Left ventricle myocardium superior (tissue), 1 donor: ENCODE measurements at regions not wholly inside any gene's neighbourhood (a gene's known extent, or its start where the extent isn't known, plus 50 kb on each side); places are given as distances from the start of the nearest gene placed in this dataset.
A peak's percentile ranks its signal among the peaks of the same experiment; 100 is the strongest.

Experiments
- ATAC-seq: fragments of 200-7000 bp; cut with Tn5 transposase; one replicate; pipeline ENCODE4 v1.9.1; 2020; ENCODE audit warnings: mild to moderate bottlenecking, moderate library complexity
- DNase-seq: peaks from one replicate; pipeline ENCODE4 v3.0.0-alpha.2; 2020
- intact Hi-C: fragments of 100-400 bp; cut with micrococcal nuclease; formaldehyde crosslinking; loops from one replicate; pipeline ENCODE4 v1.11.0; 2022
- donor health status: DM: no; HTN: yes; CAD: no; lungs with severe emphysema.

DNA sequence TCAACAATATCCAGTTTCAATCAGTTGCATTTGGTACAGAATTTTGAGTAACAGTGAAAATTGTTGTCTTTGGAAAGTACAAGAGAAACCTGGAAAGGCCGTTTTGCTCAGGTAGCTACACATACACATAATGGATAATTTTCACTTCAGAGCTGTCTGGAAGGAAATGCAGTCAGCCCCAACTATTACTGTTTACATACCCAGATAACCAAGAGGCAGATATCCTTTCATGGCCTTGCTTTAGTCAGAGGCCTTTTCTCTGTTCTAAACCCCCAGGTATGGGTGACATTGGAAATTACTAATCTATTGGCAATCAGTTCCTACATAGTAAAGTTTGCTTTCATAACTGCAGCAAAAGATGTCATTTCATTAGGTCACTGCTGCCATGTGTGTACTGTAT, 244.9 kb upstream of the EMCN start:
- no peak for ATAC-seq
- DNase-seq = no peak
- intact Hi-C loops = no loop called here

DNA sequence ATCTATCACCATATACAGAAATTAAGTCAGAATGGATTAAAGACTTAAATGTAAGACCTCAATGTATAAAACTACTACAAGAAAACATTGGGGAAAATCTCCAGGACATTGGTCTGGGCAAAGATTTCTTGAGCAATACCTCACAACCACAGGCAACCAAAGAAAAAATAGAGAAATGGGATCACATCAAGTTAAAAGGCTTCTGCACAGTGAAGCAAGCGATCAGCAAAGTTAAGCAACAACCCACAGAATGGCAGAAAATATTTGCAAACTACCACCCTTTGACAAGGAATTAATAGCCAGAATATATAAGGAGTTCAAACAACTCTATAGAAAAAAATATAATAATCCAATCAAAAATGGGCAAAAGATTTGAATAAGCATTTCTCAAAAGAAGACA, 236.9 kb upstream of the EMCN start:
- DNase-seq (no peak), ATAC-seq (no peak)
- intact Hi-C loops = no loop called here

DNA sequence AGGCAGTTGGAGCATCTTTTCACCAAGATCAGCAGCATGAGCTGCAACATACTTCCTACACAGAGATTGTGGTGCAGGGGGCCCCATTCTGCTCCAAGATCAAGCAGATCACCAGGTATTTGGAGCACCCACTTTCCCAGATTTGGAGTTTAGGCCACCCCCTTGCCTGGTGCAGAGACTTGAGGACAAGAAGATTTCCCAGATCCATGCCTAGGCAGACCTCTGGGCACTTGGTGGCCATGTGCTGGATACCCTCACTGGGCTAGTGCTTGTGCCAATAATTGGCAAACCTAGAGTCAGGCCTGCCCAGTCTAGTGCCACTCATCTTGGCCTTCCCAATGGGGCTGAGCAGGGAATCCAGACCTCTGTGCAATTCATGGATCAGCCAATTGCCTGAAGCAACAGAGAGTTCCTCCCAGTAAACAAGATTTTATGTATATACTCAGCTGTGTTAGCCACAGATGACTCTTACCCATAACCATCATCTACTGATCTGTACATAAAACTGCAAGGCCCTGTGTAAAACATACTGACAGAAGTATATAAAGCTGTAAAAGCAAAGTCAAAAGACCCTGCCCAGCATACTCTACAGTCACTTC, 228.4 kb upstream of the EMCN start:
- ATAC-seq (no peak), DNase-seq (no peak)
- intact Hi-C loops = loop anchor here (10.0 kb wide), 2 partner anchors 321 to 651 kb away; no protein-coding TSS in a partner anchor

DNA sequence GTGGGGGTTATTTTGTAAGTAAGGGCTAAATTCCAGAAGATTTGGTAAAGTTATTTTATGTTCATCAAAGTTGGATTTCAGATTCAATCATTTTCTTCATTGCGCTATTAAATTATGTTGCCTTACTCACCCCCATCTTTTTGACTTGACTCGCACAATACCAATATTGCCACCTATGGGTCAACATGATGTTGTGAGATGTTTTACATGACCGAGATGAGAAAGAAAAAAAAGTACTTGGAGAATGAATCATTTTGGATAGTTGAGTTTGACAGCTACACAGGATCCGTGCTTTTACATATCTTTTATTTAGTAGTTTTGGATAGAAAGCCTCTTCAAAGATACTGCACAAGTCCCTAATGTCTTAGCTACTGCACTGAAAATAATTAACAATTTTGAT, 224.2 kb upstream of the EMCN start:
- ATAC-seq = no peak
- intact Hi-C loops = loop anchor here (10.0 kb wide), 2 partner anchors 317 to 647 kb away; no protein-coding TSS in a partner anchor

DNA sequence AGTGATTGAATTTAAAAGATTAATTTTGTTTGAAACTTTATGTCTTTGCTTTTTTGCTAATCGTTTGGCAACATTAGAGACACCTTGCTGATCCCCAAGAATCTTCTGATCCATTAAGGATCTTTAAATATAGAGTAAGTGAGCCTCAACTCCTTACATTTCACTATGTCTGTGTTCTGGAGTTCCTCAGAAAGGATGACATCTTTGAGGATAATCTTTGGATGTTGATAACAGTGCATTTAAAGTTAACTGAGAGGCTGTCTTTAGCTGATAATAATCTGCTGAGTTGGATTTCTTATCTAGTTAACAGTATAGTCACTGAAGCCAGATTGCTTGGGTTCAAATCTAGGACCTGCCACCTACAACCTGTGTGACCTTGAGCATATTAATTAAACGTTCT, 221.6 kb upstream of the EMCN start:
- intact Hi-C loops = no loop called here
- ATAC-seq (no peak), DNase-seq (no peak)

More for the DNA sequence above, 224.2 kb upstream of the EMCN start:
- no peak for DNase-seq

- peak; percentile 79 for ATAC-seq
- intact Hi-C loops = no loop called here
- no peak for DNase-seq
Measured at GRCh38 chr4:100738196-100739165, 220.7 kb upstream of the EMCN start.

GRCh38 chr4:100736641-100737451, 219.0 kb upstream of the EMCN start:
- intact Hi-C loops = no loop called here
- ATAC-seq (peak; percentile 64), DNase-seq (no peak)

DNA sequence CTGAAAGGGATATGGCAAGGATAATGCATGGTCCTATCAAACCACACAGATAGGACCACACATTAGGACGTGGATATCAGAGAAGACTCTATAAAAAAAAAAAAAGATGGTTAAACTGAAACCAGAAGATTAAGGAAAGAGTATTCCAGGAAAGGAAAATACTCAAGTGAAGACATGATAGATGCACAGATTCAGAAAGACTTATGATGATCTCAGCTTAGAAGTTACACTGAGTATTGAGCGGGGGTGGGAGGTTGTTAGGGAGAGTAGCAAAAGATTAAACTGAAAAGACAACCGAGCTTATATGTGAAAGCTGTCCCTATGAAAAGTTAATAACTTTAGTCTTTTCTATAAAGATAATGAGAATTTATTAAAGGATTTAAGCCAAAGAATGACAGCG, 211.0 kb upstream of the EMCN start:
- intact Hi-C loops = no loop called here
- no peak for ATAC-seq

GRCh38 chr4:100722866-100723459, 205.1 kb upstream of the EMCN start:
- no peak for ATAC-seq
- DNase-seq = no peak
- intact Hi-C loops = no loop called here

More for the DNA sequence above, 211.0 kb upstream of the EMCN start:
- no peak for DNase-seq

- ATAC-seq (no peak), DNase-seq (no peak)
- intact Hi-C loops = no loop called here
Measured at GRCh38 chr4:100722133-100722532, 204.3 kb upstream of the EMCN start.

DNA sequence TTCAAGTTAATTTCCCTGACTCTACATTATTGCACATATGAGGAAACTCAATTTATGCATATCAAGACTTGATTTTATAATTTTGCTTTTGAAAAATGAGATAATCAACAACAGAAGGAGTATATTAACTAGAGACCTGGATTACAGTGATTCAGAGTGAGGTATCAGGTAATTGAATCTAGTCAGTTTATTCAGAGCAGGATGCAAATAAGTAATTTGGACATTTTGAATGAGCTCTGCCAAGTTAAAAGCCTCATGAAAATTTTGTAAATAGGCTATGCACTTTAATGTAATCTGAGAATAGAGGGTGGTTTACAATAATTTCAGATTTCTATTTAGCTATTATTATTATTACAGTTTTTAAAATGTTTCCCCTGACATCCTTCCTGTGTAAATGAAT, 203.7 kb upstream of the EMCN start:
- intact Hi-C loops = no loop called here
- ATAC-seq (no peak), DNase-seq (no peak)

- DNase-seq (no peak), ATAC-seq (no peak)
- intact Hi-C loops = no loop called here
Measured at GRCh38 chr4:100721077-100721476, 203.3 kb upstream of the EMCN start.

GRCh38 chr4:100716416-100716815, 198.6 kb upstream of the EMCN start:
- DNase-seq (no peak), ATAC-seq (no peak)
- intact Hi-C loops = no loop called here

DNA sequence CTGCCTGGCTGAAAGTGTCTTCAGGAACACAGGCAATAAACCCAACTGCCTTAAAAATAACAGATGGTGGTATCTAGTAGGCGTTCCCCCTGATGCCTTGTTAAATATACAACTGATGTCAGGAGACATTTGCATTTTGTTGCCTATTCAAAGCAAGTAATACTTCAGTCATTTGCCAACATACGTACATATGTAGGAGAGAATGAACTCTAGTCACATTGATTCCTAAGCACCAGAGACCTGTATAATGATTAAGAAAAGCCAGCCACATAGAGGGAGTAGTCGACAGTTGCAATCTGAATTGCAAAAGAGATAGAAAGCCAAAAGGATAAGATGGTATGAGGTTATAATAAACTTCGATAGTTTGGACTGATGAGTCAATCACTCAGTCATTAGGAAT, 191.0 kb upstream of the EMCN start:
- ATAC-seq (no peak), DNase-seq (no peak)
- intact Hi-C loops = no loop called here

GRCh38 chr4:100707786-100708185, 190.0 kb upstream of the EMCN start:
- intact Hi-C loops = no loop called here
- ATAC-seq = no peak

DNA sequence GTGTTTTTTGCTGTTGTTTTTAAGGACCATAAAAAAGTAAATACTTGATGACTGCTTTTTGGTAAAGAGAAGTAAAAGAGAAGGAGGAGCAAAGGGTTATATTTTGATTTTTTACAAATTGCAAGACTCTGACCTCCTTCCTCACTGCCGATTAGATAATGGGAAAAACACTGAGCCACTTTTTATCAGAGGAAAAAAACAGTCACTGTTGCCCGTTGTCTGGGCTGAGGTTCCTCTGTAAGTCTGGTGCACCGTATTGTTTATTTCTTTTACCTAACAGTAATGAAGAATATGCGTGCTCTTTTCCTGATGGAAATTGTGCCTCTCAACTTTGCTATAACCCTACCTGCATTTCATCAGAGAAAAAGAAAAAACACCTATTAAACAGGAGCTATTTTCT, 178.7 kb upstream of the EMCN start:
- intact Hi-C loops = no loop called here
- ATAC-seq = no peak

More at GRCh38 chr4:100707786-100708185, 190.0 kb upstream of the EMCN start:
- DNase-seq = no peak

GRCh38 chr4:100695871-100696270, 178.0 kb upstream of the EMCN start:
- no peak for DNase-seq
- intact Hi-C loops = no loop called here
- ATAC-seq = no peak

More for the DNA sequence above, 178.7 kb upstream of the EMCN start:
- no peak for DNase-seq

DNA sequence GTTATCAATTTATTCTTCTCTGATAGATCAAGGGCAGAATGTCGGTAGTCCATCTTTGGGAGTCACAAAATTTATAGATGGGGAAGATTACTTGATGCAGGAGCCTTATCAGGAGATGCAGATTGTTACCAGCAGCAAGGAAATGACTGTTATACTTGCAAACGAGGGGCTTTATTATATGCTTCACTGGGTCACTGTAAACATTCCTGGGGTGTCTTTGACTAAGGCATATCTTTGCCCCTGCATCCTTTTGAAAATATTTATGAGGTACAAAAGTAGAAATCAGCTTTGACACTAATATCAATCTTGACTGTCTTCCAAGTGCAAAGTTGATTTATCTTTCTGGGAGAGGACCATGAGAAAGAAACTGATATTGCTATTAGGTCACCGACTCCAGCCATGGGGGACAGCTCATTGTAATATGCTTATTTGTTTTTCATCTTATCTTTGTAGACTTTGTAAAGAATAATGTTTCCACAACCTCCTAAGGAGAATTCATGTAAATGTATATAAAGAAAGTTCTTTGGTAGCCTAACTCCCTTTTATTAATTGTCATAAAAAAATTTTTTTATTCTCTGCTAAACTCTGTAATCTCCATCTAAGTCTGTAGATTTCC, 177.3 kb upstream of the EMCN start:
- intact Hi-C loops = no loop called here
- ATAC-seq = no peak
- no peak for DNase-seq

DNA sequence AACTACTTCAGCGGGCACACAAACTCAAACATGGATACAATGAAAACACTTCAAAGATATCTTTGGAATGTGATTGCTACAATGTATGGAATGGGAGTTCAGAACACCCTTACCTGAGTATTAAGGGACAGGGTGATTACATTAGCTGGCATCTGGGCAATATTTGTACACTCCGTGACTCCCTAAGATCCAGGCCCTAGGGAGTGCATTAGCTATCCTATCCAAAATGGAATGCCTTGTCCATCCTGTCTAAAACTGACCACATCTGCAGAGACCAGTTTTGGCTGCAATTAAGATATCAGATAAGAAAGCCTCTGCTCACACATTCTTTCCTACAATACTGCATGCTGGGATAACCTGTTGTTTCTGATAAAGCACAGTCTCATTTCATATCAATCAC, 176.6 kb upstream of the EMCN start:
- DNase-seq = no peak
- intact Hi-C loops = no loop called here
- no peak for ATAC-seq
